ENCODE measurements at regions not wholly inside any gene's neighbourhood (a gene's known extent, or its start where the extent isn't known, plus 50 kb on each side); places are given as distances from the start of the nearest gene placed in this dataset.

GRCh38 chr20:6305536-6305935 is 182.7 kb upstream of the FERMT1 start:
- H3K4me3 ChIP-seq (ENCODE audit: low read depth, low read length) = no peak overlapping the region
- in situ Hi-C loops (cut with HindIII; ENCODE audit: low sequenced_read_pairs) = no loop called here
- no peak for DNase-seq (ENCODE audit: low read depth, low spot score)
- TF ChIP-seq CTCF (IDR thresholded peaks at IDR 0.05; ENCODE audit: low read depth, low read length) = no peak

GRCh38 chr20:6302041-6302440 is 179.2 kb upstream of the FERMT1 start:
- in situ Hi-C loops (cut with HindIII; ENCODE audit: low sequenced_read_pairs) = no loop called here
- no peak for TF ChIP-seq CTCF (IDR thresholded peaks at IDR 0.05; ENCODE audit: low read depth, low read length)
- DNase-seq (ENCODE audit: low read depth, low spot score) = no peak
- no peak overlapping the region for H3K4me3 ChIP-seq (ENCODE audit: low read depth, low read length)

GRCh38 chr20:6299456-6299855 is 176.6 kb upstream of the FERMT1 start:
- no peak overlapping the region for H3K4me3 ChIP-seq (ENCODE audit: low read depth, low read length)
- DNase-seq (ENCODE audit: low read depth, low spot score) = no peak
- TF ChIP-seq CTCF (IDR thresholded peaks at IDR 0.05; ENCODE audit: low read depth, low read length) = no peak
- in situ Hi-C loops (cut with HindIII; ENCODE audit: low sequenced_read_pairs) = no loop called here

- DNase-seq (ENCODE audit: low read depth, low spot score) = no peak
- no peak overlapping the region for H3K4me3 ChIP-seq (ENCODE audit: low read depth, low read length)
- in situ Hi-C loops (cut with HindIII; ENCODE audit: low sequenced_read_pairs) = no loop called here
- TF ChIP-seq CTCF (IDR thresholded peaks at IDR 0.05; ENCODE audit: low read depth, low read length) = no peak
Measured at GRCh38 chr20:6298049-6298448, 175.2 kb upstream of the FERMT1 start.

GRCh38 chr20:6295867-6296256 is 173.0 kb upstream of the FERMT1 start:
- H3K4me3 ChIP-seq (ENCODE audit: low read depth, low read length) = no peak overlapping the region
- DNase-seq (ENCODE audit: low read depth, low spot score) = no peak
- in situ Hi-C loops (cut with HindIII; ENCODE audit: low sequenced_read_pairs) = no loop called here
- no peak for TF ChIP-seq CTCF (IDR thresholded peaks at IDR 0.05; ENCODE audit: low read depth, low read length)

GRCh38 chr20:6295127-6295866 is 172.5 kb upstream of the FERMT1 start:
- no peak overlapping the region for H3K4me3 ChIP-seq (ENCODE audit: low read depth, low read length)
- no peak for DNase-seq (ENCODE audit: low read depth, low spot score)
- TF ChIP-seq CTCF (IDR thresholded peaks at IDR 0.05; ENCODE audit: low read depth, low read length) = no peak
- in situ Hi-C loops (cut with HindIII; ENCODE audit: low sequenced_read_pairs) = no loop called here

All from astrocyte of the spinal cord (primary cell).